LNCAP (cell line): ENCODE measurements at regions not wholly inside any gene's neighbourhood (a gene's known extent, or its start where the extent isn't known, plus 50 kb on each side); places are given as distances from the start of the nearest gene placed in this dataset.

ENCODE experiments used
- CTCF ChIP-seq: fragments of 450-650 bp; IDR thresholded peaks from 2 replicates; pipeline ENCODE4 v1.5.1; 2017; ENCODE audit warnings: mild to moderate bottlenecking

GRCh38 chr6:74250161-74250818 lies 554.3 kb downstream of the CD109 start:
- TF ChIP-seq CTCF = no peak

DNA sequence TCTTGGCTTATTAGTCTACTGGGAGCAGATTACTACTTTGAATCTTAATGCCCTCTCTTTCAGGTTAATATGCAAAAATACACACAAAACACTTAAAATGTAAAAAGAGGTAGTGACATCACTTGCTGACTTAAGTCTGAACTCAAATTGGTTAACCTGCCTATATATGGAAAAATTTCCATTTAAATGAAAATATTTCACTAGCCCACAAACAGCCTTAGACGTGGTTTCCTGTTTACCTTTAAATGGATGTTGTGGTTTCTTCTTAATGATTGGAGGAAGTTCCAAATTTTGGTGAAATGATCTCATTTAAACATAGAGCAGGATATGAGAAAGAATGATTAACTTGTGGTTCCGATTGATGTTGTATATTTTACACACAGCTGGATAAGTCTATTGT lies 553.7 kb downstream of the CD109 start:
- TF ChIP-seq CTCF = no peak

GRCh38 chr6:74248966-74249365 lies 553.0 kb downstream of the CD109 start:
- no peak for TF ChIP-seq CTCF

DNA sequence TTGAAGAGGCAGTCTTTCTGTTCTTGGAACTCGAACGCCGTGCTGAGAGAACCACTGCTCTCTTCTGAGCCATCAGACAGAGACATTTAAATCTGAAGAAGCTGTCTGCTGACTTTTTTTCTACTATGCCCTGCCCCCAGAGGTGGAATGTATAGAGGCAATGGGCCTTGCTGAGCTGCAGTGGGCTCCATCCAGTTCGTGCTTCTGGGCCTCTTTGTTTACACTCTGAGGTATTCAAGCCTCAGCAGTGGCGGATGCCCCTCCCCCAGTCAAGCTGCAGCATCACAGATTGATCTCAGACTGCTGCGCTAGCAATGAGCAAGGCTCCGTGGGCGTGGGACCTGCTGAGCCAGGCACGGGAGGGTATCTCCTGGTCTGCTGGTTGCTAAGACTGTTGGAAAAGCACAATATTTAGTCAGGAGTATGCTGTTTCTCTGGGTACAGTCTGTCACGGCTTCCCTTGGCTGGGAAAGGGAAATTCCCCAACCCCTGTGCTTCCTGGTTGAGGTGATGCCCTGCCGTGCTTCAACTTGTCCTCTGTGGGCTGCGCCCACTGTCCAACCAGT lies 526.8 kb downstream of the CD109 start:
- TF ChIP-seq CTCF = no peak

DNA sequence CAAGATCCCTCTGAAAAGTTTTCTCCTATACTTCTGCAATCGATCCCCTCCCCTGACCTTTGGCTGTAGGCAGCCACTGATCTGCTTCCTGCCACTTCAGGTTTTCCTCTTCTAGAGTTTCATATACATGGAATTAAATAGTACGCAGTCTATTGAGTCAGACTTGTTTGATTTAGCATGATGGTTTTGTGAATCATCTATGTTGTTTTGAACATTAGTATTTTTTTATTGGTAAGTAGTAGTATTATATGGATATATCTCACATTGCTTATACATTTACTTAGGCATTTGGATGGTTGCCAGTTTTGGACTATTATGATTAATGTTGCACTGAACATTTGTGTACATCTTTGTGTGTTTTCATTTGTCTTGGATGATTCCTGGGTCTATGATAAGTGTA lies 518.0 kb downstream of the CD109 start:
- no peak for TF ChIP-seq CTCF

DNA sequence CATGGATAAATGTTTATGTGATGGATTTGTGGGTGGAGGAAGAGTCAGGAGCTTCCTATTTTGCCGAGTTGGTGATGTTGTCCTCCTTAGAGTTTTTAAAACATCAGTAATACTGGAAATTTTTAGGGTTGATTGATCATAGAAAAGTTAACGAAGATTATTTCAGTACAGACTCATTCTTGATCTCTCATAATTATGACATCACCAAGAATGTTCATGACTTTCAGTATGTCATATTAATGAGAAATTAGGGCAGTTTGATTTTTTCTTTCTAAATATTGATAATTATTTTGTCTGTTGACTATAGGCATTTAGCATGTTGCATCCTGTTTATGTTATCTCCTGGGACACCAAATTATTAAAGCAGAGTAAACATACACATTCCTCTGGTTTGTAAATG lies 512.2 kb downstream of the CD109 start:
- TF ChIP-seq CTCF = no peak

GRCh38 chr6:74199215-74199915 lies 503.4 kb downstream of the CD109 start:
- no peak for TF ChIP-seq CTCF
